22Rv1 (cell line): ENCODE measurements at regions not wholly inside any gene's neighbourhood (a gene's known extent, or its start where the extent isn't known, plus 50 kb on each side); places are given as distances from the start of the nearest gene placed in this dataset.

Experiments used
- H3K27ac ChIP-seq: fragments of 450-650 bp; 2 replicates; pipeline ENCODE4 v1.5.1; 2017
- ZFX ChIP-seq: fragments of 450-650 bp; IDR thresholded peaks from 2 replicates; pipeline ENCODE4 v1.6.1; 2017; ENCODE audit warnings: antibody characterized with exemption, borderline replicate concordance
- TF ChIP-seq, protein P1 (sequence below): fragments of 450-650 bp; IDR thresholded peaks from 2 replicates; pipeline ENCODE4 v1.5.1; 2017; ENCODE audit warnings: mild to moderate bottlenecking

GRCh38 chr6:90955246-90955645 is 368.4 kb upstream of the MAP3K7 start:
- TF ChIP-seq ZFX, result no peak
- TF ChIP-seq, protein P1, sequence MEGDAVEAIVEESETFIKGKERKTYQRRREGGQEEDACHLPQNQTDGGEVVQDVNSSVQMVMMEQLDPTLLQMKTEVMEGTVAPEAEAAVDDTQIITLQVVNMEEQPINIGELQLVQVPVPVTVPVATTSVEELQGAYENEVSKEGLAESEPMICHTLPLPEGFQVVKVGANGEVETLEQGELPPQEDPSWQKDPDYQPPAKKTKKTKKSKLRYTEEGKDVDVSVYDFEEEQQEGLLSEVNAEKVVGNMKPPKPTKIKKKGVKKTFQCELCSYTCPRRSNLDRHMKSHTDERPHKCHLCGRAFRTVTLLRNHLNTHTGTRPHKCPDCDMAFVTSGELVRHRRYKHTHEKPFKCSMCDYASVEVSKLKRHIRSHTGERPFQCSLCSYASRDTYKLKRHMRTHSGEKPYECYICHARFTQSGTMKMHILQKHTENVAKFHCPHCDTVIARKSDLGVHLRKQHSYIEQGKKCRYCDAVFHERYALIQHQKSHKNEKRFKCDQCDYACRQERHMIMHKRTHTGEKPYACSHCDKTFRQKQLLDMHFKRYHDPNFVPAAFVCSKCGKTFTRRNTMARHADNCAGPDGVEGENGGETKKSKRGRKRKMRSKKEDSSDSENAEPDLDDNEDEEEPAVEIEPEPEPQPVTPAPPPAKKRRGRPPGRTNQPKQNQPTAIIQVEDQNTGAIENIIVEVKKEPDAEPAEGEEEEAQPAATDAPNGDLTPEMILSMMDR, result no peak
- no peak overlapping the region for H3K27ac ChIP-seq

DNA sequence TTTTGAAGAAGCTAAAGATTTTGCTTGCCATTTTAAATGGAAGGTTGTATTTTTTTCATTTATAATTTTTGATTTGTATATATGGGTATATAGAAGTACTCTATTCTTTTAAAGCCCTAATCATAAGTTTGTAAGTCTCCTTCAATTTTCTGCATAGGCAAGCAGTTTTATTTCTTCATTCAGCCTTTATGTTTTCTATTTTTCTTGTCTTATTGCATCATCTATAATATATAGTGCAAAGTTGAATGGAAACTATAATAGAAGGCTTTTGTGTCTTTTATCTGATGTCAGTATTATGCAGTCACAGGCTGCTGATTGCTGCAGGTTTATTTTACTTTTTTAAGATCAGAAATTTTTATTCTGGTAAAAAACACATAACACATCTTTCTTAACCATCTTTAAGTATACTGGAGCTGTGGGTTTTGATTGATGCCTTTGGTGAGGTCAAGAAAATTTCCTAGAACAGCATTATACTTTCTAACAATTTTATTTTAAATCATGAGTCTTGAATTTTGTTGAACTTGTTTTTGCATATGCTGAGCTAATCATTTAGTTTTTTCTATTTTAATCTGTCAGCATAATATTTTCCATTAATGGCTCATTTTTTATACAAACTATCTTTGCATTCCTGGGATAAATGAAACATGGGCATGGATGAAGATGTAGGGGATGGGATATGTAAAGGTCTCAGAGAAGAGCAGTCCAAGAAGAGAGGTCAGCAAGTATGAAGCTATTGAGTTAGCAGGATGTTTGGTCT is 366.7 kb upstream of the MAP3K7 start:
- no peak overlapping the region for H3K27ac ChIP-seq
- TF ChIP-seq, protein P1, result no peak
- TF ChIP-seq ZFX, result no peak

- no peak overlapping the region for H3K27ac ChIP-seq
- TF ChIP-seq, protein P1, result no peak
- no peak for TF ChIP-seq ZFX
Measured at GRCh38 chr6:90952176-90952575, 365.3 kb upstream of the MAP3K7 start.

DNA sequence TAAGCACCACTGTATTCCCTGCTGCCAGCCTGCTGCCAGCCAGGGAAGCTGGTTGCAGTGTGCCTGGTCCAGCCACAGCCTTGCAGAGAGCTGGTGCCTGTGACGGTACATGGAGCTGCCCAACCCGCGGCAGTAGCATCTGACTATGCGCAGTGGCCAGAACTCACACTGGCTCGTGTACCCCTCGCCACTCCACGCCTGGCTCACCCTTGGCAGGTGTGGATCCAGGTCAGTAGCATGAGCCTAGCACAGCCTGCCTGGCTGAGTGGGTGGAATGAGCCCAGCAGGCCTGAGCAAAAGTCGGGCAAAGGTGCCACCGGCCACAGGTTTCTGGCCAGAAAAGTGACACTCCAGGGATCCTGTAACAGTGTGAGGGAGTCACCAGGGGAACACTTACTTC is 361.7 kb upstream of the MAP3K7 start:
- no peak for TF ChIP-seq ZFX
- TF ChIP-seq, protein P1, result no peak
- no peak overlapping the region for H3K27ac ChIP-seq

GRCh38 chr6:90947184-90948064 is 360.6 kb upstream of the MAP3K7 start:
- no peak overlapping the region for H3K27ac ChIP-seq
- TF ChIP-seq, protein P1, result no peak
- no peak for TF ChIP-seq ZFX

GRCh38 chr6:90941885-90942284 is 355.0 kb upstream of the MAP3K7 start:
- no peak overlapping the region for H3K27ac ChIP-seq
- TF ChIP-seq, protein P1, result no peak
- no peak for TF ChIP-seq ZFX
